ENCODE measurements at regions not wholly inside any gene's neighbourhood (a gene's known extent, or its start where the extent isn't known, plus 50 kb on each side); places are given as distances from the start of the nearest gene placed in this dataset.
A peak's percentile ranks its signal among the peaks of the same experiment; 100 is the strongest.

- TF ChIP-seq POLR2AphosphoS5 (IDR thresholded peaks at IDR 0.05) (no peak), EP300 (IDR thresholded peaks at IDR 0.05) (no peak), POLR2A (IDR thresholded peaks at IDR 0.05; ENCODE audit: low read depth) (no peak), CTCF (IDR thresholded peaks at IDR 0.05) (no peak)
- Histone ChIP-seq H3K4me1 (peaks cover 0 to 19% (median 8%) of the 10 kb centered on the region in 4 donors), H3K9me3 (no peaks in the 10 kb centered on the region), H3K36me3 (no peaks in the 10 kb centered on the region), H3K27ac (replicated peaks in 1 of 4) (peak overlapping the region in 3 of 4 donors; percentile 5 to 43 (median 33)), H3K27me3 (no peaks in the 10 kb centered on the region), H3K4me3 (peak overlapping the region; percentile 25 to 54 (median 37))
- 15% methylated on average over 8 of the region's 8 CpGs for WGBS
- intact Hi-C loops (cut with DNase I): no loop called here
- no peak for DNase-seq (ENCODE audit: extremely low spot score)
These were observed 126.8 kb upstream of the PSMD7 start for GRCh38 chr16:74169687-74170376.

GRCh38 chr16:74169066-74169465 lies 127.5 kb upstream of the PSMD7 start:
- Histone ChIP-seq H3K4me3 (no peak overlapping the region), H3K27ac (replicated peaks in 1 of 4) (no peak overlapping the region), H3K4me1 (peaks cover 0 to 19% (median 8%) of the 10 kb centered on the region in 4 donors), H3K27me3 (no peaks in the 10 kb centered on the region), H3K36me3 (no peaks in the 10 kb centered on the region), H3K9me3 (no peaks in the 10 kb centered on the region)
- intact Hi-C loops (cut with DNase I): no loop called here
- no peak for DNase-seq (ENCODE audit: extremely low spot score)
- 69% methylated on average over 3 of the region's 3 CpGs for WGBS
- TF ChIP-seq CTCF (IDR thresholded peaks at IDR 0.05) (no peak), POLR2A (IDR thresholded peaks at IDR 0.05; ENCODE audit: low read depth) (no peak), POLR2AphosphoS5 (IDR thresholded peaks at IDR 0.05) (no peak), EP300 (IDR thresholded peaks at IDR 0.05) (no peak)

GRCh38 chr16:74168445-74168844 lies 128.2 kb upstream of the PSMD7 start:
- H3K9me3 ChIP-seq: no peaks in the 10 kb centered on the region
- DNase-seq (ENCODE audit: extremely low spot score): no peak
- H3K27ac ChIP-seq (replicated peaks in 1 of 4): no peak overlapping the region
- H3K4me3 ChIP-seq: no peak overlapping the region
- H3K27me3 ChIP-seq: no peaks in the 10 kb centered on the region
- H3K36me3 ChIP-seq: no peaks in the 10 kb centered on the region
- peaks cover 0 to 19% (median 8%) of the 10 kb centered on the region in 4 donors for H3K4me1 ChIP-seq
- intact Hi-C loops (cut with DNase I): no loop called here
- 67% methylated on average over 1 of the region's 1 CpG for WGBS
- TF ChIP-seq POLR2A (IDR thresholded peaks at IDR 0.05; ENCODE audit: low read depth) (no peak), POLR2AphosphoS5 (IDR thresholded peaks at IDR 0.05) (no peak), CTCF (IDR thresholded peaks at IDR 0.05) (no peak), EP300 (IDR thresholded peaks at IDR 0.05) (no peak)

GRCh38 chr16:74166456-74166855 lies 130.2 kb upstream of the PSMD7 start:
- intact Hi-C loops (cut with DNase I): no loop called here
- no peak for DNase-seq (ENCODE audit: extremely low spot score)
- WGBS: 40% methylated on average over 2 of the region's 2 CpGs

More at GRCh38 chr16:74166456-74166855, 130.2 kb upstream of the PSMD7 start:
- Histone ChIP-seq H3K36me3 (no peaks in the 10 kb centered on the region), H3K4me1 (peaks cover 0 to 19% (median 8%) of the 10 kb centered on the region in 4 donors), H3K27me3 (no peaks in the 10 kb centered on the region), H3K9me3 (no peaks in the 10 kb centered on the region), H3K27ac (replicated peaks in 1 of 4) (no peak overlapping the region), H3K4me3 (no peak overlapping the region)
- TF ChIP-seq POLR2AphosphoS5 (IDR thresholded peaks at IDR 0.05): no peak
- no peak for TF ChIP-seq POLR2A (IDR thresholded peaks at IDR 0.05; ENCODE audit: low read depth)
- TF ChIP-seq CTCF (IDR thresholded peaks at IDR 0.05): no peak
- TF ChIP-seq EP300 (IDR thresholded peaks at IDR 0.05): no peak
